NCI-H226 (cell line): ENCODE measurements at regions not wholly inside any gene's neighbourhood (a gene's known extent, or its start where the extent isn't known, plus 50 kb on each side); places are given as distances from the start of the nearest gene placed in this dataset.
"Not testable (repeated sequence)": the region's sequence is repeated elsewhere in the genome, so short reads cannot be mapped to it uniquely, and the experiment has no call there.

Experiments
- DNase-seq: peaks from one replicate; pipeline ENCODE4 v3.0.0-alpha.2; 2015

- no peak for DNase-seq
Measured at GRCh38 chr13:22931576-22931975, 249.2 kb upstream of the SGCG start.

GRCh38 chr13:22932632-22933412 lies 248.0 kb upstream of the SGCG start:
- DNase-seq, result not testable (repeated sequence)

- DNase-seq, result no peak
Measured at GRCh38 chr13:22933571-22934181, 247.1 kb upstream of the SGCG start.

GRCh38 chr13:22934744-22935523 lies 245.8 kb upstream of the SGCG start:
- no peak for DNase-seq

GRCh38 chr13:22936228-22936627 lies 244.6 kb upstream of the SGCG start:
- DNase-seq, result no peak

- DNase-seq, result no peak
Measured at GRCh38 chr13:22937241-22937640, 243.5 kb upstream of the SGCG start.

GRCh38 chr13:22937953-22938352 lies 242.8 kb upstream of the SGCG start:
- DNase-seq, result no peak

- no peak for DNase-seq
Measured at GRCh38 chr13:22938576-22938975, 242.2 kb upstream of the SGCG start.

GRCh38 chr13:22939157-22939556 lies 241.6 kb upstream of the SGCG start:
- DNase-seq, result no peak

- DNase-seq, result no peak
Measured at GRCh38 chr13:22940090-22940710, 240.6 kb upstream of the SGCG start.

- DNase-seq, result no peak
Measured at GRCh38 chr13:22940736-22941135, 240.0 kb upstream of the SGCG start.

GRCh38 chr13:22941495-22941894 lies 239.3 kb upstream of the SGCG start:
- DNase-seq, result not testable (repeated sequence)

GRCh38 chr13:22942831-22943230 lies 237.9 kb upstream of the SGCG start:
- not testable (repeated sequence) for DNase-seq

GRCh38 chr13:22944378-22944777 lies 236.4 kb upstream of the SGCG start:
- DNase-seq, result no peak

- no peak for DNase-seq
Measured at GRCh38 chr13:22945321-22946226, 235.2 kb upstream of the SGCG start.

GRCh38 chr13:22948421-22948820 lies 232.4 kb upstream of the SGCG start:
- no peak for DNase-seq

- DNase-seq, result not testable (repeated sequence)
Measured at GRCh38 chr13:22952018-22952417, 228.8 kb upstream of the SGCG start.

- not testable (repeated sequence) for DNase-seq
Measured at GRCh38 chr13:22955147-22955546, 225.6 kb upstream of the SGCG start.

GRCh38 chr13:22956456-22957115 lies 224.2 kb upstream of the SGCG start:
- DNase-seq, result not testable (repeated sequence)

- DNase-seq, result not testable (repeated sequence)
Measured at GRCh38 chr13:22959859-22960258, 220.9 kb upstream of the SGCG start.

- no peak for DNase-seq
Measured at GRCh38 chr13:22960827-22961226, 220.0 kb upstream of the SGCG start.

- DNase-seq, result not testable (repeated sequence)
Measured at GRCh38 chr13:22961342-22961741, 219.4 kb upstream of the SGCG start.
